Natural killer cell (primary cell): ENCODE measurements at regions not wholly inside any gene's neighbourhood (a gene's known extent, or its start where the extent isn't known, plus 50 kb on each side); places are given as distances from the start of the nearest gene placed in this dataset.

ENCODE experiments used
- ATAC-seq, 3 donors: fragments of 150-1000 bp in 2 of 3; fragments of 200-7000 bp in 1 of 3; cut with Tn5 transposase; 1 replicate in 1 of 3; 2 replicates in 2 of 3; pipeline ENCODE4 v1.10.0; 2021; ENCODE audit warnings: mild to moderate bottlenecking in 2 of 3, moderate library complexity in 2 of 3
- DNase-seq, 2 donors: peaks; one replicate each; pipeline versions ENCODE4 v3.0.0 to v3.0.0-alpha.2; 2013 to 2021; ENCODE audit warnings: mixed read lengths in 1 of 2
- H3K27ac ChIP-seq: one replicate; pipeline ENCODE4 v1.5.1; 2013; ENCODE audit warnings: mild to moderate bottlenecking, low read length
- H3K27me3 ChIP-seq: one replicate; pipeline ENCODE4 v1.6.1; 2013; ENCODE audit warnings: low read length; ENCODE audit not compliant: control insufficient read depth, insufficient read depth
- H3K36me3 ChIP-seq: one replicate; pipeline ENCODE4 v1.6.1; 2013; ENCODE audit warnings: low read length; ENCODE audit not compliant: control insufficient read depth, insufficient read depth
- H3K4me1 ChIP-seq: one replicate; pipeline ENCODE4 v1.6.1; 2013; ENCODE audit warnings: low read length; ENCODE audit not compliant: control insufficient read depth, insufficient read depth
- H3K4me3 ChIP-seq: one replicate; pipeline ENCODE4 v1.5.1; 2013; ENCODE audit warnings: low read length
- H3K9me3 ChIP-seq: one replicate; pipeline ENCODE4 v1.6.1; 2013; ENCODE audit warnings: low read length; ENCODE audit not compliant: control insufficient read depth, insufficient read depth
- H3K27ac Mint-ChIP-seq, 2 donors: one replicate each; pipeline ENCODE4 v1.8.0; 2022; ENCODE audit warnings: mild to moderate bottlenecking in 2 of 2, mixed read lengths in 2 of 2, moderate library complexity in 1 of 2
- H3K27me3 Mint-ChIP-seq, 2 donors: one replicate each; pipeline ENCODE4 v1.8.0; 2022; ENCODE audit warnings: low read depth in 2 of 2, mixed read lengths in 2 of 2
- H3K36me3 Mint-ChIP-seq: one replicate; pipeline ENCODE4 v1.8.0; 2022; ENCODE audit warnings: mixed read lengths
- H3K4me1 Mint-ChIP-seq, 2 donors: one replicate each; pipeline ENCODE4 v1.8.0; 2022; ENCODE audit warnings: mixed read lengths in 2 of 2
- H3K4me3 Mint-ChIP-seq: one replicate; pipeline ENCODE4 v1.8.0; 2022; ENCODE audit warnings: mild to moderate bottlenecking, moderate library complexity, mixed read lengths
- H3K9me3 Mint-ChIP-seq, 2 donors: one replicate each; pipeline ENCODE4 v1.8.0; 2022; ENCODE audit warnings: mixed read lengths in 2 of 2
- WGBS: methylation state at CpG from one replicate; pipeline ENCODE4 v1.1.7; 2013; ENCODE audit warnings: missing lambda C conversion rate; ENCODE audit not compliant: insufficient coverage; 5-methylcytosine and 5-hydroxymethylcytosine counted together
- intact Hi-C: fragments of 100-400 bp; cut with micrococcal nuclease; formaldehyde crosslinking; loops from one replicate; pipeline ENCODE4 v1.14.2; 2022
- TF ChIP-seq, protein P1 (sequence below): fragments of 200-600 bp; IDR thresholded peaks from one replicate; pipeline ENCODE4 v1.8.0; 2022; ENCODE audit warnings: antibody characterized with exemption

DNA sequence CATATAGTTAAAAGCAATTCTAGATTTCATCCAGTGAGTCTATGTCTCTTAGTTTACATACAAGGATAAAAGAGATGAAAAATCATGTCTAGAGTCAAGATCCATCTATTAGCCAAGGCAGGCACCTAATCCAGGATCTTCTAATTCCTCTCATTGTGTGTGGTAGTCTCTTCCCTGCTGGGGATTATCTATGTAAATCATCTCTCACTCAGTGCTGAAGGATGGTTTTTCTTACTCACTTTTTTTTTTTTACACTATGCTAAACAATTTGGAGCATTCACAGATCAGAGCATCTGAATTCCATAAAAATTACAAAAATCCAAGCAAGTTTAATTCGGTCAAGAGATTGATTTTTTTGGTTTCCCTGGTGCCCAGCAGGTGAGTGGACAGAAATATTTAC, 154.9 kb upstream of the GDNF start:
- DNase-seq (no peak), ATAC-seq (no peak)
- no peaks in the 10 kb centered on the region for H3K9me3 ChIP-seq
- H3K9me3 Mint-ChIP-seq, result peaks cover 3 to 5% of the 10 kb centered on the region in 2 donors
- H3K27me3 Mint-ChIP-seq, result no peaks in the 10 kb centered on the region
- no peak overlapping the region for H3K27ac ChIP-seq
- no peaks in the 10 kb centered on the region for H3K4me1 Mint-ChIP-seq
- H3K4me1 ChIP-seq, result no peaks in the 10 kb centered on the region
- no peaks in the 10 kb centered on the region for H3K36me3 ChIP-seq
- no peak overlapping the region for H3K4me3 ChIP-seq
- intact Hi-C loops, result no loop called here
- H3K4me3 Mint-ChIP-seq, result no peak overlapping the region
- H3K27me3 ChIP-seq, result no peaks in the 10 kb centered on the region
- 50% methylated on average over 1 of the region's 1 CpG for WGBS
- no peak overlapping the region for H3K27ac Mint-ChIP-seq
- TF ChIP-seq, protein P1, sequence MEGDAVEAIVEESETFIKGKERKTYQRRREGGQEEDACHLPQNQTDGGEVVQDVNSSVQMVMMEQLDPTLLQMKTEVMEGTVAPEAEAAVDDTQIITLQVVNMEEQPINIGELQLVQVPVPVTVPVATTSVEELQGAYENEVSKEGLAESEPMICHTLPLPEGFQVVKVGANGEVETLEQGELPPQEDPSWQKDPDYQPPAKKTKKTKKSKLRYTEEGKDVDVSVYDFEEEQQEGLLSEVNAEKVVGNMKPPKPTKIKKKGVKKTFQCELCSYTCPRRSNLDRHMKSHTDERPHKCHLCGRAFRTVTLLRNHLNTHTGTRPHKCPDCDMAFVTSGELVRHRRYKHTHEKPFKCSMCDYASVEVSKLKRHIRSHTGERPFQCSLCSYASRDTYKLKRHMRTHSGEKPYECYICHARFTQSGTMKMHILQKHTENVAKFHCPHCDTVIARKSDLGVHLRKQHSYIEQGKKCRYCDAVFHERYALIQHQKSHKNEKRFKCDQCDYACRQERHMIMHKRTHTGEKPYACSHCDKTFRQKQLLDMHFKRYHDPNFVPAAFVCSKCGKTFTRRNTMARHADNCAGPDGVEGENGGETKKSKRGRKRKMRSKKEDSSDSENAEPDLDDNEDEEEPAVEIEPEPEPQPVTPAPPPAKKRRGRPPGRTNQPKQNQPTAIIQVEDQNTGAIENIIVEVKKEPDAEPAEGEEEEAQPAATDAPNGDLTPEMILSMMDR, result no peak
- no peaks in the 10 kb centered on the region for H3K36me3 Mint-ChIP-seq

DNA sequence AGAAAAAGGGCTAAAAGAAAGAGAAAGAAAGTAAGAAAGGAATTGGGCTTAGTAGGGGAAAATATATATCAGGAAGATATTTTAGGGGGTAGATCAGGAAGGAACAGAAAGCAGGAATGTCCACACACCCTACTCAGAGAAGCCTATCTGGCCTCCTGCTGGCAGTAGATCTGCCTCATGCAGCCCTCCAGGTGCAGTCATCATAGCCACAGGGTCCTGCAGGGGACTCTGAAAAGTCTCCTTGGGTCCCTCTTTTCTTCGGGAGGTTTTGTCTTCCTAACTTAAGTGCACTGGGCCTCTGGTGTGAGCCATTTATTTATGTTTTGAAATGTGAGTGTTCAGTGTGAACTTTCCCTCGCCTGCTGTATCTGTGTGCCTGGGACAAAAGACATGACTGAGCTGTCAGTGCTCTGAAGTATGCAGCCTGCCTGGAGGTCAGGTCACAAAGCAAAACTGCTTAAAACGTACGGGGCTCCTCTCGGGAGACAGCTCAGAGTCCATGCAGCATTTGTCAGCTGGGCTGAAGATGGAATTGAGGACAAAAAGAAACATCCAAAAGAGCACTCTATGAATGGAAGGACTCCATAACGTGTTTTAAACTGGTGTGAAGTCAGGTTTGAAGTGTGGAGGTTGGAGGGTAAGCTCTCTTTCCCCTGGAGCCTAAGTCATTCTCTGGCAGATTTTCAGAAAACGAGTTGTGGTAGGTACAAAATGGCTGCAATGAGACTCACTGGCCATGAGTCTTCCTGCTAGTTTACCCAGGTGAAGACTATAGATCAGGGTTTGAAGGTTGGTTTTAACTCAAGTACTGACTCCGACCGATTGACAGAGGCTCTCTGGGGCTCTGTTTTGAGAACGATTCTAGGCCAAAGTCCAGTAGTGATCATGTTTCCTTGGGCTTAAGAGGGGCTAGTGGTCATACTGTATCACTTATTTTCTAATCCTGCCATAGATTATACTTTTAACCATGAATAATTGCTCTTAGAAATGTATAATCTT, 151.8 kb upstream of the GDNF start:
- Mint-ChIP-seq H3K27ac (no peak overlapping the region), H3K9me3 (peaks cover 0 to 3% of the 10 kb centered on the region in 2 donors), H3K4me3 (no peak overlapping the region), H3K4me1 (no peaks in the 10 kb centered on the region), H3K27me3 (no peaks in the 10 kb centered on the region), H3K36me3 (no peaks in the 10 kb centered on the region)
- H3K27ac ChIP-seq, result no peak overlapping the region
- no peaks in the 10 kb centered on the region for H3K36me3 ChIP-seq
- no peaks in the 10 kb centered on the region for H3K9me3 ChIP-seq
- 83% methylated on average over 10 of the region's 10 CpGs for WGBS
- ATAC-seq, result no peak
- no peak for DNase-seq
- intact Hi-C loops, result no loop called here
- no peak overlapping the region for H3K4me3 ChIP-seq
- H3K27me3 ChIP-seq, result no peaks in the 10 kb centered on the region
- no peaks in the 10 kb centered on the region for H3K4me1 ChIP-seq
- TF ChIP-seq, protein P1, result no peak

DNA sequence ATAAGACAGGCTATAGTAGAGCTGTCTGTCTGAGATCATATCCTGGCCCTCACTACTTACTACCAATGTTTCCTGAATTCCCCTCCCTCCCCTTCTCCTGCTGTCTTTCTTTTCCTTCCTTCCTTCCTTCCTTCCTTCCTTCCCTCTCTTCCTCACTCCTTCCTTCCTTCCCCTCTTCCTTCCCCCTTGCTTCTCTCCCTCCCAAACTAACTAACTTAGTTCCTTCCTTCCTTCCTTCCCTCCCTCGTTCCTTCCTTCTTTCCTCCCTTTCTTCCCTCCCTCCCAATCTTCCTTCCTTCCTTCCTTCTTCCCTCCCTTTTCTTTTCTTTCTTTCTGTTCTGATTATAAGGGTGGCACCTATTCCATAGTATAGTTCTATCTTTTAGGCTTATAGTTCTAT, 150.0 kb upstream of the GDNF start:
- H3K4me3 Mint-ChIP-seq, result no peak overlapping the region
- peaks cover 2 to 3% of the 10 kb centered on the region in 2 donors for H3K9me3 Mint-ChIP-seq
- WGBS, result 60% methylated on average over 1 of the region's 1 CpG
- DNase-seq (no peak), ATAC-seq (no peak)
- H3K36me3 Mint-ChIP-seq, result no peaks in the 10 kb centered on the region
- no peaks in the 10 kb centered on the region for H3K9me3 ChIP-seq
- TF ChIP-seq, protein P1, result no peak
- intact Hi-C loops, result no loop called here
- no peaks in the 10 kb centered on the region for H3K36me3 ChIP-seq
- H3K27ac Mint-ChIP-seq, result no peak overlapping the region
- peaks cover 0 to 11% of the 10 kb centered on the region in 2 donors for H3K27me3 Mint-ChIP-seq
- no peaks in the 10 kb centered on the region for H3K27me3 ChIP-seq
- no peak overlapping the region for H3K4me3 ChIP-seq
- no peaks in the 10 kb centered on the region for H3K4me1 Mint-ChIP-seq
- H3K27ac ChIP-seq, result no peak overlapping the region
- no peaks in the 10 kb centered on the region for H3K4me1 ChIP-seq
